Stomach smooth muscle (tissue), 2 donors: ENCODE measurements at regions not wholly inside any gene's neighbourhood (a gene's known extent, or its start where the extent isn't known, plus 50 kb on each side); places are given as distances from the start of the nearest gene placed in this dataset.

ENCODE experiments used
- H3K27ac ChIP-seq: one replicate; pipeline ENCODE4 v1.7.0; 2013; ENCODE audit warnings: mild to moderate bottlenecking, low read length, inconsistent platforms
- H3K27me3 ChIP-seq, 2 donors: one replicate each; pipeline ENCODE4 v1.7.0; 2013; ENCODE audit warnings: low read length in 2 of 2; ENCODE audit not compliant: insufficient read depth in 2 of 2, control insufficient read depth in 1 of 2
- H3K36me3 ChIP-seq, 2 donors: one replicate each; pipeline ENCODE4 v1.7.0; 2013; ENCODE audit warnings: low read length in 2 of 2; ENCODE audit not compliant: control insufficient read depth in 2 of 2, insufficient read depth in 2 of 2
- H3K4me1 ChIP-seq: one replicate; pipeline ENCODE4 v1.7.0; 2013; ENCODE audit warnings: low read length; ENCODE audit not compliant: control insufficient read depth, insufficient read depth
- H3K4me3 ChIP-seq, 2 donors: one replicate each; pipeline ENCODE4 v1.7.0; 2013; ENCODE audit warnings: low read length in 2 of 2
- H3K9ac ChIP-seq, 2 donors: one replicate each; pipeline ENCODE4 v1.7.0; 2013; ENCODE audit warnings: low read length in 2 of 2, mild to moderate bottlenecking in 1 of 2
- H3K9me3 ChIP-seq, 2 donors: one replicate each; pipeline ENCODE4 v1.7.0; 2013; ENCODE audit warnings: low read length in 2 of 2; ENCODE audit not compliant: control insufficient read depth in 2 of 2
- donor health status: healthy.
- donor health status: Pancreatic carcinoma.

GRCh38 chr7:81624650-81625631 lies 144.9 kb downstream of the HGF start:
- Histone ChIP-seq H3K4me1 (no peaks in the 10 kb centered on the region), H3K9ac (no peak overlapping the region), H3K9me3 (no peaks in the 10 kb centered on the region), H3K36me3 (no peaks in the 10 kb centered on the region), H3K4me3 (no peak overlapping the region), H3K27me3 (no peaks in the 10 kb centered on the region), H3K27ac (no peak overlapping the region)

- Histone ChIP-seq H3K4me3 (no peak overlapping the region), H3K27ac (no peak overlapping the region), H3K27me3 (no peaks in the 10 kb centered on the region), H3K36me3 (no peaks in the 10 kb centered on the region), H3K9me3 (no peaks in the 10 kb centered on the region), H3K9ac (no peak overlapping the region), H3K4me1 (no peaks in the 10 kb centered on the region)
Observed at GRCh38 chr7:81624021-81624592, 145.7 kb downstream of the HGF start.

GRCh38 chr7:81623251-81623855 lies 146.5 kb downstream of the HGF start:
- no peaks in the 10 kb centered on the region for H3K9me3 ChIP-seq
- H3K4me1 ChIP-seq, result no peaks in the 10 kb centered on the region
- no peak overlapping the region for H3K4me3 ChIP-seq
- H3K27ac ChIP-seq, result no peak overlapping the region
- no peak overlapping the region for H3K9ac ChIP-seq
- no peaks in the 10 kb centered on the region for H3K36me3 ChIP-seq
- no peaks in the 10 kb centered on the region for H3K27me3 ChIP-seq

GRCh38 chr7:81621893-81622292 lies 148.0 kb downstream of the HGF start:
- Histone ChIP-seq H3K27ac (no peak overlapping the region), H3K4me1 (no peaks in the 10 kb centered on the region), H3K36me3 (no peaks in the 10 kb centered on the region), H3K4me3 (no peak overlapping the region), H3K27me3 (no peaks in the 10 kb centered on the region), H3K9me3 (no peaks in the 10 kb centered on the region), H3K9ac (no peak overlapping the region)

GRCh38 chr7:81618396-81619014 lies 151.3 kb downstream of the HGF start:
- Histone ChIP-seq H3K4me3 (no peak overlapping the region), H3K36me3 (no peaks in the 10 kb centered on the region), H3K4me1 (no peaks in the 10 kb centered on the region), H3K27ac (no peak overlapping the region), H3K9ac (no peak overlapping the region), H3K27me3 (no peaks in the 10 kb centered on the region), H3K9me3 (no peaks in the 10 kb centered on the region)

GRCh38 chr7:81616951-81617350 lies 152.9 kb downstream of the HGF start:
- H3K27ac ChIP-seq, result no peak overlapping the region
- no peak overlapping the region for H3K9ac ChIP-seq
- H3K9me3 ChIP-seq, result no peaks in the 10 kb centered on the region
- no peak overlapping the region for H3K4me3 ChIP-seq
- no peaks in the 10 kb centered on the region for H3K27me3 ChIP-seq
- H3K36me3 ChIP-seq, result no peaks in the 10 kb centered on the region
- H3K4me1 ChIP-seq, result no peaks in the 10 kb centered on the region

GRCh38 chr7:81611805-81612204 lies 158.0 kb downstream of the HGF start:
- no peak overlapping the region for H3K4me3 ChIP-seq
- no peak overlapping the region for H3K9ac ChIP-seq
- no peaks in the 10 kb centered on the region for H3K4me1 ChIP-seq
- no peaks in the 10 kb centered on the region for H3K36me3 ChIP-seq
- H3K27me3 ChIP-seq, result no peaks in the 10 kb centered on the region
- no peak overlapping the region for H3K27ac ChIP-seq
- no peaks in the 10 kb centered on the region for H3K9me3 ChIP-seq

- H3K27ac ChIP-seq, result no peak overlapping the region
- no peaks in the 10 kb centered on the region for H3K9me3 ChIP-seq
- no peak overlapping the region for H3K4me3 ChIP-seq
- no peaks in the 10 kb centered on the region for H3K27me3 ChIP-seq
- no peak overlapping the region for H3K9ac ChIP-seq
- no peaks in the 10 kb centered on the region for H3K36me3 ChIP-seq
- no peaks in the 10 kb centered on the region for H3K4me1 ChIP-seq
Observed at GRCh38 chr7:81611040-81611439, 158.8 kb downstream of the HGF start.

- H3K4me3 ChIP-seq, result no peak overlapping the region
- H3K27ac ChIP-seq, result no peak overlapping the region
- no peaks in the 10 kb centered on the region for H3K4me1 ChIP-seq
- H3K9ac ChIP-seq, result no peak overlapping the region
- H3K36me3 ChIP-seq, result no peaks in the 10 kb centered on the region
- no peaks in the 10 kb centered on the region for H3K9me3 ChIP-seq
- H3K27me3 ChIP-seq, result no peaks in the 10 kb centered on the region
Observed at GRCh38 chr7:81608748-81609382, 161.0 kb downstream of the HGF start.

- Histone ChIP-seq H3K4me3 (no peak overlapping the region), H3K9ac (no peak overlapping the region), H3K36me3 (no peaks in the 10 kb centered on the region), H3K9me3 (no peaks in the 10 kb centered on the region), H3K27ac (no peak overlapping the region), H3K27me3 (no peaks in the 10 kb centered on the region), H3K4me1 (no peaks in the 10 kb centered on the region)
Observed at GRCh38 chr7:81607987-81608386, 161.9 kb downstream of the HGF start.
